ENCODE measurements at regions not wholly inside any gene's neighbourhood (a gene's known extent, or its start where the extent isn't known, plus 50 kb on each side); places are given as distances from the start of the nearest gene placed in this dataset.

DNA sequence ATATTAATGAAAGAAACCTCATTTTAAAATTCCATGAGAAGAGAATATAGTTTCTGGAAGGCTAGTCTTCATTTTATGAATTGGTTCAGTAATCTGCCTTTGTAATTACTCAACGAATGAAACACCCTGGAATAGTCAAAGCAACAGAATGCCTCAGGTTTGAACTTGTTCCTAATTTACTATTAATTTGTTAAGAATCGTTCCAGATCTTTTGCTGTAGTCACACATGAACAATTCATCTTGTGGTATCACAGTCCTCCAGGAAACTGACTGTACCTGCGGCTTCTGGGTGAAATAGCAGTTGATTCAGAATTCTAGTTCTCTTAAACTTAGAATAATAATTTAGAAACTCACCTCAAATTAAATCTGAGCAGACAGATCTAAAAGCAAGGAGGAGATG lies 282.7 kb upstream of the MAP2 start:
- no peak for TF ChIP-seq CTCF (IDR thresholded peaks at IDR 0.05)
- no peak for TF ChIP-seq POLR2A (IDR thresholded peaks at IDR 0.05)

Data from esophagus squamous epithelium (tissue), 4 donors.